Heart right ventricle (tissue), 16 donors: ENCODE measurements at regions not wholly inside any gene's neighbourhood (a gene's known extent, or its start where the extent isn't known, plus 50 kb on each side); places are given as distances from the start of the nearest gene placed in this dataset.
A peak's percentile ranks its signal among the peaks of the same experiment; 100 is the strongest.

ENCODE experiments used
- ATAC-seq, 8 donors: fragments of 200-7000 bp; cut with Tn5 transposase; one replicate each; pipeline ENCODE4 v1.9.1; 2020; ENCODE audit warnings: mild to moderate bottlenecking in 8 of 8, moderate library complexity in 8 of 8, moderate number of reproducible peaks in 1 of 8
- DNase-seq, 2 donors: peaks; one replicate each; pipeline ENCODE4 v3.0.0-alpha.2; 2020
- H3K27ac ChIP-seq, 10 donors: fragments of 200-600 bp; sonication (generic) in 2 of 10; one replicate each; pipeline versions ENCODE4 v1.5.0 to v1.8.0; 2020 to 2022; ENCODE audit warnings: mild to moderate bottlenecking in 3 of 10
- H3K27me3 ChIP-seq, 7 donors: fragments of 200-600 bp; one replicate each; pipeline ENCODE4 v1.8.0; 2021 to 2022; ENCODE audit warnings: mild to moderate bottlenecking in 2 of 7
- H3K36me3 ChIP-seq, 9 donors: fragments of 200-600 bp; sonication (generic) in 1 of 9; one replicate each; pipeline versions ENCODE4 v1.5.0 to v1.8.0; 2020 to 2022; ENCODE audit warnings: mild to moderate bottlenecking in 2 of 9
- H3K4me1 ChIP-seq, 9 donors: fragments of 200-600 bp; sonication (generic) in 1 of 9; one replicate each; pipeline versions ENCODE4 v1.5.0 to v1.8.0; 2020 to 2022; ENCODE audit warnings: mild to moderate bottlenecking in 4 of 9
- H3K4me3 ChIP-seq, 10 donors: fragments of 200-600 bp; sonication (generic) in 2 of 10; one replicate each; pipeline versions ENCODE4 v1.5.0 to v1.8.0; 2020 to 2022; ENCODE audit warnings: mild to moderate bottlenecking in 7 of 10, moderate library complexity in 2 of 10
- H3K9me3 ChIP-seq, 11 donors: fragments of 200-600 bp in 10 of 11; sonication (generic) in 2 of 11; one replicate each; pipeline versions ENCODE4 v1.5.0 to v1.8.0; 2013 to 2022; ENCODE audit warnings: mild to moderate bottlenecking in 2 of 11, control low read depth in 1 of 11, moderate library complexity in 1 of 11
- whole genome bisulfite sequencing, 2 donors: extraction: QIAGEN DNeasy Blood & Tissue Kit; methylation state at CpG; one replicate each; pipeline ENCODE4 v1.1.7; 2013; ENCODE audit warnings: inconsistent platforms in 1 of 2; 5-methylcytosine and 5-hydroxymethylcytosine counted together
- intact Hi-C, 10 donors: fragments of 100-400 bp; cut with DNase I; formaldehyde crosslinking; loops; one replicate each; pipeline versions ENCODE4 v1.11.1 to v1.14.2; 2022
- TF ChIP-seq, protein P1 (sequence below), 9 donors: fragments of 200-600 bp; sonication (generic) in 2 of 9; IDR thresholded peaks; one replicate each; pipeline versions ENCODE4 v1.5.0 to v1.8.0; 2021 to 2022; ENCODE audit warnings: antibody characterized with exemption in 9 of 9, mild to moderate bottlenecking in 5 of 9, moderate library complexity in 1 of 9
- donor health status: Arrhythmogenic right ventricular cardiomyopathy.
- donor health status: ischemic (EF 13 %, LVEDD 7.1; RV severe dilation, severe dysfunction).
- donor health status: healthy with polysubstance abuse.
- donor health status: DM: no; HTN: yes; CAD: no.
- donor health status: DM: no; HTN: no; CAD: no.
- donor health status: ischemic (EF 25% LVEDD 6.9; RV normal size, moderate dysfunction).
- donor health status: ischemic (EF 25% LVEDD 5.7; RV mildly dilated, moderate dysfunction).
- donor health status: healthy.
- donor health status: DM: yes; HTN: yes; CAD: no.
- donor health status: Ischemic cardiomyopathy.
- donor health status: ischemic (EF 35%, LVEDD 5.7; RV mildly dilated, moderate dysfunction).
- donor health status: nonischemic (EF 11% LVEDD 7.7; RV severe dilation, severe dysfunction).
- donor health status: DM: yes; HTN: yes; CAD: no.
- donor health status: PGD.
- donor health status: ischemic (EF 29% LVEDD 5.4; RV normal size, mild dysfunction).
- donor health status: nonischemic (EF 23%, LVEDD 6.1; RV moderate dilation, normal function).

DNA sequence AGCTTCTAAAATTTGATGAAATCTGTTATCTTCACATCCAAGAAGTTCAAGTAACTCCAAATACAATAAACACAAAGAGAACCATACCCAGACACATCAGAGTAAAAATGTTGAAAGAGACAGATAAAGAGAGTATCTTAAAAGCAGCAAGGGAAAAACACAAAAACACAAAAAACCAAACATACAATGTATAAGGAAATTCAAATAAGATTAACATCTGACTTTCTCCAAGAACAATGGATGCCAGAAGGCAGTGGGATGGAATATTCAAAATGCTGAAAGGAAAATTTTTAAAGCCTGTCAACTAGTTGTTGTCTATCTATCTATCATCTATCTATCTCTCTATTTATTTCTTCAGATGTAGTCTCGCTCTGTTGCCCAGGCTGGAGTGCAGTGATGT lies 72.4 kb upstream of the MKLN1 start:
- TF ChIP-seq, protein P1, sequence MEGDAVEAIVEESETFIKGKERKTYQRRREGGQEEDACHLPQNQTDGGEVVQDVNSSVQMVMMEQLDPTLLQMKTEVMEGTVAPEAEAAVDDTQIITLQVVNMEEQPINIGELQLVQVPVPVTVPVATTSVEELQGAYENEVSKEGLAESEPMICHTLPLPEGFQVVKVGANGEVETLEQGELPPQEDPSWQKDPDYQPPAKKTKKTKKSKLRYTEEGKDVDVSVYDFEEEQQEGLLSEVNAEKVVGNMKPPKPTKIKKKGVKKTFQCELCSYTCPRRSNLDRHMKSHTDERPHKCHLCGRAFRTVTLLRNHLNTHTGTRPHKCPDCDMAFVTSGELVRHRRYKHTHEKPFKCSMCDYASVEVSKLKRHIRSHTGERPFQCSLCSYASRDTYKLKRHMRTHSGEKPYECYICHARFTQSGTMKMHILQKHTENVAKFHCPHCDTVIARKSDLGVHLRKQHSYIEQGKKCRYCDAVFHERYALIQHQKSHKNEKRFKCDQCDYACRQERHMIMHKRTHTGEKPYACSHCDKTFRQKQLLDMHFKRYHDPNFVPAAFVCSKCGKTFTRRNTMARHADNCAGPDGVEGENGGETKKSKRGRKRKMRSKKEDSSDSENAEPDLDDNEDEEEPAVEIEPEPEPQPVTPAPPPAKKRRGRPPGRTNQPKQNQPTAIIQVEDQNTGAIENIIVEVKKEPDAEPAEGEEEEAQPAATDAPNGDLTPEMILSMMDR (IDR thresholded peaks at IDR 0.05): no peak
- Histone ChIP-seq H3K27me3 (no peaks in the 10 kb centered on the region), H3K4me1 (no peaks in the 10 kb centered on the region), H3K4me3 (no peak overlapping the region), H3K36me3 (no peaks in the 10 kb centered on the region), H3K9me3 (peaks cover 0 to 35% (median 14%) of the 10 kb centered on the region in 11 donors), H3K27ac (no peak overlapping the region)
- 89 to 94% methylated on average over 1 of the region's 1 CpG for WGBS, 2 donors
- no peak for ATAC-seq
- intact Hi-C loops: no loop called here
- DNase-seq: no peak

DNA sequence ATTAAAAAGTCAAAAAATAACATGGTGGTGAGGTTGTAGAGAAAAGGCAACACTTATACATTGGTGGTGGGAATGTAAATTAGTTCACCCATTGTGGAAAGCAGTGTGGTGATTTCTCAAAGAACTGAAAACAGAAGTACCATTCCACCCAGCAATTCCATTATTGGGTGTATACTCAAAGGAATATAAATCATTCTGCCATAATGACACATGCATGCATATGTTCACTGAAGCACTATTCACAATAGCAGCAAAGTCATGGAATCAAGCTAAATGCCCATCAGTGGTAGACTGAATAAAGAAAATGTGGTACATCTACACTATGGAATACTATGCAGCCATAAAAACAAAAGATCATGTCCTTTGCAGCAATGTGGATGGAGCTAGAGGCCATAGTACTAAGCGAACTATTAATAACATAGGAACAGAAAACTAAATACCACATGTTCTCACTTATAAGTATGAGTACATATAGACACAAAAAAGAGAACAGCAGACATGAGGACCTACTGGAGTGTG lies 66.1 kb upstream of the MKLN1 start:
- no peak for ATAC-seq
- Histone ChIP-seq H3K4me3 (no peak overlapping the region), H3K4me1 (peaks cover 0 to 9% (median 0%) of the 10 kb centered on the region in 9 donors), H3K27ac (no peak overlapping the region), H3K9me3 (peaks cover 0 to 9% (median 0%) of the 10 kb centered on the region in 11 donors), H3K27me3 (no peaks in the 10 kb centered on the region), H3K36me3 (no peaks in the 10 kb centered on the region)
- intact Hi-C loops: no loop called here
- TF ChIP-seq, protein P1 (IDR thresholded peaks at IDR 0.05): no peak
- no peak for DNase-seq
- whole genome bisulfite sequencing, 2 donors: 94 to 98% methylated on average over 1 of the region's 1 CpG

DNA sequence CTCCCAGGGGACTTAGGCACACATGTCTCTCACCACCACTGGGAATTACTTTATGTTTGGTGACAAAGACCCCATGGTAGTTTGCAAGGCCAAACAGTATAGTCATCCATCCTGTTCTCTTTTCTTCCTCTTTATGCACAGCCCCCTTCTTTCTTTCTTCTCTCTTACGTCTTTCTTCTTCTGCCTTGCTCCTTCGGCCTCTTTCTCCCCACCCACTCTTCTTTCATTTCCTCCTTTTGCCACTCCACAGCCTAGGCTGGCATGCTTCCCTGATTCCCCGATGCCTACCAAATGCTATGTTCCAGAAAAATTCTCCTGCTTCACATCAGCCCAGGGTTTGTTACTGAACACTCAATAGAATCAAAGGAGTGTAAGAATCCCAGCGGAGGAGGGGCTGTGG lies 62.4 kb upstream of the MKLN1 start:
- Histone ChIP-seq H3K27ac (no peak overlapping the region), H3K4me1 (peaks cover 0 to 9% (median 0%) of the 10 kb centered on the region in 9 donors), H3K9me3 (peaks cover 0 to 9% (median 0%) of the 10 kb centered on the region in 11 donors), H3K4me3 (no peak overlapping the region), H3K27me3 (no peaks in the 10 kb centered on the region), H3K36me3 (no peaks in the 10 kb centered on the region)
- TF ChIP-seq, protein P1 (IDR thresholded peaks at IDR 0.05): no peak
- ATAC-seq (peak in 4 of 8 donors; percentile 20 to 38 (median 30)), DNase-seq (no peak)
- WGBS, 2 donors: 85 to 91% methylated on average over 4 of the region's 4 CpGs
- intact Hi-C loops: no loop called here

DNA sequence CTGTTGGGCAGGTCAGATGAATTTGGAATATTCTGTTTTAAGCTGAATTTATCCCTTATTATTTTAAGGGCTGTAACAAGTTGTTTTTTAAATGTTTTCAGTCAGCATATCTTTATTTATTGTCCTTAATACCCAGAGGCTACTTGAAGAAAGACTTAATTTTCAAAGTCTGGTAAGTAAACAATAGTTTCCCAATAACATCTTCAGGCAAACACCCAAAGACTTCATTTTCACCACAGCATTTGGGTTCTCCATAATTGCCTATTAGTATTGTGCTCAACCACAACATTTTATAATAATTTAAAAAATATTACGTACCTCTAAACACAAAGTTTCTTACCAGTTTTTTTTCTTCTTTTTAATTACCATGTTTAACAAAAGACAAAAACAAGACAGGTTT lies 60.0 kb upstream of the MKLN1 start:
- ATAC-seq (no peak), DNase-seq (no peak)
- 88 to 92% methylated on average over 1 of the region's 1 CpG for WGBS, 2 donors
- no peaks in the 10 kb centered on the region for H3K36me3 ChIP-seq
- peaks cover 0 to 13% (median under 1%) of the 10 kb centered on the region in 9 donors for H3K4me1 ChIP-seq
- no peaks in the 10 kb centered on the region for H3K9me3 ChIP-seq
- intact Hi-C loops: no loop called here
- H3K27ac ChIP-seq: no peak overlapping the region
- TF ChIP-seq, protein P1 (IDR thresholded peaks at IDR 0.05): no peak
- no peak overlapping the region for H3K4me3 ChIP-seq
- H3K27me3 ChIP-seq: no peaks in the 10 kb centered on the region
